MM.1S (cell line): ENCODE measurements at regions not wholly inside any gene's neighbourhood (a gene's known extent, or its start where the extent isn't known, plus 50 kb on each side); places are given as distances from the start of the nearest gene placed in this dataset.

Experiments
- EZH2 ChIP-seq: fragments of 300-600 bp; sonication (generic); optimal IDR thresholded peaks from 2 replicates; pipeline ENCODE3; 2017; ENCODE audit warnings: low read depth, mild to moderate bottlenecking, antibody characterized with exemption, low read length, mixed read lengths
- EZH2phosphoT487 ChIP-seq: fragments of 300-600 bp; sonication (generic); IDR thresholded peaks from 2 replicates; pipeline ENCODE4 v1.6.1; 2018; ENCODE audit warnings: antibody characterized with exemption, low read length
- TF ChIP-seq, protein P1 (sequence below): fragments of 300-600 bp; sonication (generic); IDR thresholded peaks from 2 replicates; pipeline ENCODE4 v1.5.1; 2016; ENCODE audit warnings: antibody characterized with exemption, low read length, mixed read lengths

DNA sequence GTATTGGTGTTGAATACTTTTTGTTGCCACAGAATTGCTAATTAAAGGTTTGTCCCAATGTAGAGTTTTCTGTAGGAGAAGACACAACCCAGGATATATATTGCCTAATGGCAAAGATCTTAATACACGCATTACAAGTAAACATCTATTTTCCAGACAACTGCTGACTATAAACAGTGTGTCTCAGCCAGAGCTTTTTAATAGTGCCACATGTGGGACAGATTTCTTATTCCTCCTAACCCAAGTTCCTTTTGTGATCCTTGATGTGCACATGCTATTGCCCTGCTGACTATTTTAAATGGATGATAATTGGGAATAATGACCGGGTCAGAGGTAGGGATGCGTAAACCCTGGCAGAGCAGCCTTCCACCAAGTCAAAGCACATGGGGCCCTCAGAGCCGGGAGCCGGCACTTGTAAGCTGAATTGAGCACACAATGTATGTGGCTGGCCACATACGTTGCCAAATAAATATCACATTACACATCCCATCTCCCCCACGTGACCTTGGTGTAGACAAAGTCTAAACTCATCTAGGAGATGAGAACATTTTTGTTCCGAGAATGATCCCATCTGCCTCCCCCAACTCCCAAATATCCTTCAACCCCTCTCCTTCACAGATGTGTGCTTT is 209.8 kb upstream of the NFIA start:
- TF ChIP-seq, protein P1, sequence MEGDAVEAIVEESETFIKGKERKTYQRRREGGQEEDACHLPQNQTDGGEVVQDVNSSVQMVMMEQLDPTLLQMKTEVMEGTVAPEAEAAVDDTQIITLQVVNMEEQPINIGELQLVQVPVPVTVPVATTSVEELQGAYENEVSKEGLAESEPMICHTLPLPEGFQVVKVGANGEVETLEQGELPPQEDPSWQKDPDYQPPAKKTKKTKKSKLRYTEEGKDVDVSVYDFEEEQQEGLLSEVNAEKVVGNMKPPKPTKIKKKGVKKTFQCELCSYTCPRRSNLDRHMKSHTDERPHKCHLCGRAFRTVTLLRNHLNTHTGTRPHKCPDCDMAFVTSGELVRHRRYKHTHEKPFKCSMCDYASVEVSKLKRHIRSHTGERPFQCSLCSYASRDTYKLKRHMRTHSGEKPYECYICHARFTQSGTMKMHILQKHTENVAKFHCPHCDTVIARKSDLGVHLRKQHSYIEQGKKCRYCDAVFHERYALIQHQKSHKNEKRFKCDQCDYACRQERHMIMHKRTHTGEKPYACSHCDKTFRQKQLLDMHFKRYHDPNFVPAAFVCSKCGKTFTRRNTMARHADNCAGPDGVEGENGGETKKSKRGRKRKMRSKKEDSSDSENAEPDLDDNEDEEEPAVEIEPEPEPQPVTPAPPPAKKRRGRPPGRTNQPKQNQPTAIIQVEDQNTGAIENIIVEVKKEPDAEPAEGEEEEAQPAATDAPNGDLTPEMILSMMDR, result no peak
- TF ChIP-seq EZH2 (no peak), EZH2phosphoT487 (no peak)
